Fibroblast of lung (primary cell): ENCODE measurements at regions not wholly inside any gene's neighbourhood (a gene's known extent, or its start where the extent isn't known, plus 50 kb on each side); places are given as distances from the start of the nearest gene placed in this dataset.

ENCODE experiments used
- DNase-seq, 2 donors: peaks; one replicate each; pipeline versions ENCODE4 v3.0.0 to v3.0.0-alpha.2; 2010; ENCODE audit warnings: low read depth in 2 of 2
- H2AFZ ChIP-seq: 2 replicates; pipeline ENCODE4 v1.5.1; 2012; ENCODE audit warnings: low read length, control low read depth, inconsistent platforms
- H3K27ac ChIP-seq: 2 replicates; pipeline ENCODE4 v1.5.1; 2011; ENCODE audit warnings: low read length, control low read depth; ENCODE audit not compliant: insufficient read depth
- H3K27me3 ChIP-seq: 2 replicates; pipeline ENCODE4 v1.5.1; 2011; ENCODE audit warnings: mild to moderate bottlenecking, low read length; ENCODE audit not compliant: control insufficient read depth, insufficient read depth
- H3K36me3 ChIP-seq: 2 replicates; pipeline ENCODE4 v1.5.1; 2011; ENCODE audit warnings: low read length; ENCODE audit not compliant: control insufficient read depth, insufficient read depth
- H3K4me1 ChIP-seq: 2 replicates; pipeline ENCODE4 v1.5.1; 2011; ENCODE audit warnings: low read length; ENCODE audit not compliant: control insufficient read depth, insufficient read depth; ENCODE audit errors: extremely low read depth
- H3K4me2 ChIP-seq: 2 replicates; pipeline ENCODE4 v1.5.1; 2011; ENCODE audit warnings: low read length, control low read depth; ENCODE audit not compliant: insufficient read depth; ENCODE audit errors: extremely low read depth
- H3K4me3 ChIP-seq, 4 experiments: fragments of 200-600 bp in 1 of 4; sonication (generic) in 1 of 4; replicated peaks in 1 of 4; 2 replicates each; pipeline ENCODE4 v1.5.1; 2011 to 2016; ENCODE audit warnings: low read length in 4 of 4, low read depth in 3 of 4, mild to moderate bottlenecking in 3 of 4, control low read depth in 2 of 4, inconsistent platforms in 1 of 4, mixed read lengths in 1 of 4; ENCODE audit not compliant: insufficient read depth in 1 of 4; ENCODE audit errors: control extremely low read depth in 1 of 4
- H3K79me2 ChIP-seq: 2 replicates; pipeline ENCODE4 v1.5.1; 2012; ENCODE audit warnings: mild to moderate bottlenecking, low read length, inconsistent platforms; ENCODE audit not compliant: control insufficient read depth, insufficient read depth
- H3K9ac ChIP-seq: 2 replicates; pipeline ENCODE4 v1.5.1; 2011; ENCODE audit warnings: mild to moderate bottlenecking, low read length, control low read depth; ENCODE audit not compliant: insufficient read depth
- H3K9me3 ChIP-seq: 2 replicates; pipeline ENCODE4 v1.5.1; 2012; ENCODE audit warnings: low read depth, low read length; ENCODE audit not compliant: control insufficient read depth, insufficient read depth
- H4K20me1 ChIP-seq: 2 replicates; pipeline ENCODE4 v1.5.1; 2011; ENCODE audit warnings: low read length; ENCODE audit not compliant: control insufficient read depth, insufficient read depth; ENCODE audit errors: extremely low read depth
- EZH2 ChIP-seq: IDR thresholded peaks from 2 replicates; pipeline ENCODE4 v1.5.1; 2012; ENCODE audit warnings: low read length, control low read depth, mild to moderate bottlenecking; ENCODE audit errors: missing control alignments
- TF ChIP-seq, protein P1 (sequence below), 2 donors: IDR thresholded peaks in 1 of 2; conservative IDR thresholded peaks in 1 of 2; 1 replicate in 1 of 2; 2 replicates in 1 of 2; pipeline ENCODE4 v1.5.1; 2011 to 2012; ENCODE audit warnings: low read length in 2 of 2, control low read depth in 1 of 2, inconsistent platforms in 1 of 2, low read depth in 1 of 2, mild to moderate bottlenecking in 1 of 2

DNA sequence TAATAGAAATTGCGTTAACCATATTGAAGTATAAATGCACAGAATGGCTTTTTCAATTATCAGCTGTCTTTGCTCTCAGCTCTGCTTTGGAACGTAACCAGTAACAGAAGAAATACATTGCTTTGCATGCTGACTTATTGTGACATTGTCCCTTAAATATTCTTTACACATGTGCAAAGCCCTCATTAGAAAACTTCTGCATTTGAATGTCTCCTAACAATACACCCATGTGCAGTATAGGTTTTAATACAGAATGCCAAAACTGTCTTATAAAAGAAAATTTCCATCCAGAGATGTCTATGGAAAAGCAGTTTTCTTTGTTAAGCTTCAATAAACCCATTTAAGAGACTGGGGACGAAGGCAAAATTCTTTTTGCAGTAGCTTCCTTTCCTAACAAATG lies 560.3 kb upstream of the CHORDC1 start:
- Histone ChIP-seq H3K9me3 (no peaks in the 10 kb centered on the region), H3K79me2 (no peaks in the 10 kb centered on the region), H3K4me1 (no peaks in the 10 kb centered on the region), H3K4me2 (no peak overlapping the region), H3K27ac (no peak overlapping the region), H3K27me3 (no peaks in the 10 kb centered on the region), H3K9ac (no peak overlapping the region), H3K4me3 (no peak overlapping the region), H4K20me1 (no peaks in the 10 kb centered on the region), H2AFZ (no peak overlapping the region), H3K36me3 (no peaks in the 10 kb centered on the region)
- no peak for TF ChIP-seq EZH2
- TF ChIP-seq, protein P1, sequence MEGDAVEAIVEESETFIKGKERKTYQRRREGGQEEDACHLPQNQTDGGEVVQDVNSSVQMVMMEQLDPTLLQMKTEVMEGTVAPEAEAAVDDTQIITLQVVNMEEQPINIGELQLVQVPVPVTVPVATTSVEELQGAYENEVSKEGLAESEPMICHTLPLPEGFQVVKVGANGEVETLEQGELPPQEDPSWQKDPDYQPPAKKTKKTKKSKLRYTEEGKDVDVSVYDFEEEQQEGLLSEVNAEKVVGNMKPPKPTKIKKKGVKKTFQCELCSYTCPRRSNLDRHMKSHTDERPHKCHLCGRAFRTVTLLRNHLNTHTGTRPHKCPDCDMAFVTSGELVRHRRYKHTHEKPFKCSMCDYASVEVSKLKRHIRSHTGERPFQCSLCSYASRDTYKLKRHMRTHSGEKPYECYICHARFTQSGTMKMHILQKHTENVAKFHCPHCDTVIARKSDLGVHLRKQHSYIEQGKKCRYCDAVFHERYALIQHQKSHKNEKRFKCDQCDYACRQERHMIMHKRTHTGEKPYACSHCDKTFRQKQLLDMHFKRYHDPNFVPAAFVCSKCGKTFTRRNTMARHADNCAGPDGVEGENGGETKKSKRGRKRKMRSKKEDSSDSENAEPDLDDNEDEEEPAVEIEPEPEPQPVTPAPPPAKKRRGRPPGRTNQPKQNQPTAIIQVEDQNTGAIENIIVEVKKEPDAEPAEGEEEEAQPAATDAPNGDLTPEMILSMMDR (conservative IDR thresholded peaks at IDR 0.05 in 1 of 2, IDR thresholded peaks at IDR 0.05 in 1 of 2; ENCODE audit: low read depth in 1 of 2, low read length in 2 of 2): no peak
- no peak for DNase-seq

DNA sequence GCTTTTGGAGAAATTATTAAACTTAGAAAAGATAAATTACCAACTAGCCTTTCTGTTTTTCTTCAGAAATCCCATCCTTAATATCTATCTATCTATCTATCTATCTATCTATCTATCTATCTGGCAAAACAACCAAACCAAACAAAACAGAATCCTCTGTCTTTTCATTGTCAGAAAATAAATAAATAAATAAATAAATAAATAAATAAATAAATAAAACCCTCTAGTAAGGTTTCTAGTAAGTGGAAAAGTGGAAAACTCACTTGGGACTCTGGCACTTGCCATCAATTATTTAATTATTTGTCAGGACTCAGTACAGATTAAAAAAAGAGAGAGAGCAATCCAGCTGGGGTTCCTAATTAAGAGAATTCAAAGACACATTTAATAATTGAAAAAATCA lies 556.2 kb upstream of the CHORDC1 start:
- no peak for DNase-seq
- H3K79me2 ChIP-seq: no peaks in the 10 kb centered on the region
- no peak for TF ChIP-seq EZH2

DNA sequence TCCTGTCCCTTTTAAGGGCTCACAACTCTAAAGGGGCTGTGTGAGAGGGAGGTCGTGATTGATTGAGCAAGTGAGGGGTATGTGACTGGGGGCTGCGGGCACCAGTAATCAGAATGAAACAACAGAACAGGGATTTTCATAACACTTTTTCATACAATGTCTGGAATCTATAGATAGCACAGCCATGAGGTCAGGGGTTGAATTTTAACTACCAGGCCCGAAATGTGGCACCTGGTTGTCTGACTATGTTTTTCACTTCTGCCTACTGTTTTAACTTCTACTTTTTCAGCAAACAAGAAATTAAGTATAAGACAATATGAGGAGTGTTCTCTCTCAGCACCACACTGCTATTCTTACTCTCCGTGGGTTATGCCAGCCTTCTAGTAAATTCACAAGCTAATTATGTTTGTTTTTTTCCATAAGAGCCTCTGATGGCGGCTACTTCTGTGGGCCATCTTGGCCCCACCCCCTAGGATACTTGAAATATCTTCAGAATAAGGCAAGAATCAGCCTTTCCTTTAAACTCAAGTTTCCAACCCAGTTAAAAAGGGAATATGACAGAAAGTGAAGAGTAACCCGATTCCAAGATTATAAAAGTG lies 552.8 kb upstream of the CHORDC1 start:
- Histone ChIP-seq H3K27me3 (no peaks in the 10 kb centered on the region), H3K4me1 (no peaks in the 10 kb centered on the region), H2AFZ (no peak overlapping the region), H3K9me3 (no peaks in the 10 kb centered on the region), H3K4me2 (no peak overlapping the region), H3K4me3 (no peak overlapping the region), H4K20me1 (no peaks in the 10 kb centered on the region), H3K9ac (no peak overlapping the region), H3K36me3 (no peaks in the 10 kb centered on the region), H3K27ac (no peak overlapping the region), H3K79me2 (no peaks in the 10 kb centered on the region)
- no peak for TF ChIP-seq EZH2
- TF ChIP-seq, protein P1 (conservative IDR thresholded peaks at IDR 0.05 in 1 of 2, IDR thresholded peaks at IDR 0.05 in 1 of 2; ENCODE audit: low read depth in 1 of 2, low read length in 2 of 2): no peak
- no peak for DNase-seq

More for the DNA sequence above, 556.2 kb upstream of the CHORDC1 start:
- no peak overlapping the region for H3K27ac ChIP-seq
- H4K20me1 ChIP-seq: no peaks in the 10 kb centered on the region
- no peaks in the 10 kb centered on the region for H3K36me3 ChIP-seq
- no peaks in the 10 kb centered on the region for H3K27me3 ChIP-seq
- H3K9ac ChIP-seq: no peak overlapping the region
- H3K4me1 ChIP-seq: no peaks in the 10 kb centered on the region
- H3K4me3 ChIP-seq: no peak overlapping the region
- no peaks in the 10 kb centered on the region for H3K9me3 ChIP-seq
- H2AFZ ChIP-seq: no peak overlapping the region
- no peak overlapping the region for H3K4me2 ChIP-seq
